ENCODE measurements at regions not wholly inside any gene's neighbourhood (a gene's known extent, or its start where the extent isn't known, plus 50 kb on each side); places are given as distances from the start of the nearest gene placed in this dataset.

DNA sequence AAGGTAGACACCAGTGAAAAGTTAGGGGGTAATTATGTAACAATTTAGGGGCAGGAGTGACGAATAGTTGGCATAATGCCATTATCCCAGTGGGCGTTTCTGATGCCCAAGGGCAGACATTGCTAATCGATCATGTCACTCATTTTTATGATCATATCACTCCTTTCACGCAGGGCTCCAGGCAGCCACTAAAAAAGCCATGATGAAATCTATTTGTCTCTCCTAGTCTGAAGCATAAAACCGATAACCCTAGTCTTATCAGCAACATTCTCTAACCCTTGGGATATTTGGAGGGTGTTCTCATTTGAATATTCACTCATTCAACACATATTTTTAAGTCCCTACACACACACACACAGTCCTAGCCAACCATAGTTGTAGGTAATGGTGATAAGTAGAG lies 114.9 kb downstream of the NMUR2 start:
- H3K27me3 ChIP-seq (ENCODE audit: control insufficient read depth, insufficient read depth, low read length), result no peaks in the 10 kb centered on the region
- H3K36me3 ChIP-seq (ENCODE audit: control insufficient read depth, insufficient read depth, low read length), result no peaks in the 10 kb centered on the region
- H3K4me3 ChIP-seq (ENCODE audit: low read depth, low read length), result no peak overlapping the region
- ChIA-PET CTCF (no interaction called here), POLR2A (no interaction called here)
- no peak for DNase-seq (ENCODE audit: low read depth)
- TF ChIP-seq, protein P1, sequence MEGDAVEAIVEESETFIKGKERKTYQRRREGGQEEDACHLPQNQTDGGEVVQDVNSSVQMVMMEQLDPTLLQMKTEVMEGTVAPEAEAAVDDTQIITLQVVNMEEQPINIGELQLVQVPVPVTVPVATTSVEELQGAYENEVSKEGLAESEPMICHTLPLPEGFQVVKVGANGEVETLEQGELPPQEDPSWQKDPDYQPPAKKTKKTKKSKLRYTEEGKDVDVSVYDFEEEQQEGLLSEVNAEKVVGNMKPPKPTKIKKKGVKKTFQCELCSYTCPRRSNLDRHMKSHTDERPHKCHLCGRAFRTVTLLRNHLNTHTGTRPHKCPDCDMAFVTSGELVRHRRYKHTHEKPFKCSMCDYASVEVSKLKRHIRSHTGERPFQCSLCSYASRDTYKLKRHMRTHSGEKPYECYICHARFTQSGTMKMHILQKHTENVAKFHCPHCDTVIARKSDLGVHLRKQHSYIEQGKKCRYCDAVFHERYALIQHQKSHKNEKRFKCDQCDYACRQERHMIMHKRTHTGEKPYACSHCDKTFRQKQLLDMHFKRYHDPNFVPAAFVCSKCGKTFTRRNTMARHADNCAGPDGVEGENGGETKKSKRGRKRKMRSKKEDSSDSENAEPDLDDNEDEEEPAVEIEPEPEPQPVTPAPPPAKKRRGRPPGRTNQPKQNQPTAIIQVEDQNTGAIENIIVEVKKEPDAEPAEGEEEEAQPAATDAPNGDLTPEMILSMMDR (IDR thresholded peaks at IDR 0.05; ENCODE audit: insufficient read depth, low read depth, low read length), result no peak

DNA sequence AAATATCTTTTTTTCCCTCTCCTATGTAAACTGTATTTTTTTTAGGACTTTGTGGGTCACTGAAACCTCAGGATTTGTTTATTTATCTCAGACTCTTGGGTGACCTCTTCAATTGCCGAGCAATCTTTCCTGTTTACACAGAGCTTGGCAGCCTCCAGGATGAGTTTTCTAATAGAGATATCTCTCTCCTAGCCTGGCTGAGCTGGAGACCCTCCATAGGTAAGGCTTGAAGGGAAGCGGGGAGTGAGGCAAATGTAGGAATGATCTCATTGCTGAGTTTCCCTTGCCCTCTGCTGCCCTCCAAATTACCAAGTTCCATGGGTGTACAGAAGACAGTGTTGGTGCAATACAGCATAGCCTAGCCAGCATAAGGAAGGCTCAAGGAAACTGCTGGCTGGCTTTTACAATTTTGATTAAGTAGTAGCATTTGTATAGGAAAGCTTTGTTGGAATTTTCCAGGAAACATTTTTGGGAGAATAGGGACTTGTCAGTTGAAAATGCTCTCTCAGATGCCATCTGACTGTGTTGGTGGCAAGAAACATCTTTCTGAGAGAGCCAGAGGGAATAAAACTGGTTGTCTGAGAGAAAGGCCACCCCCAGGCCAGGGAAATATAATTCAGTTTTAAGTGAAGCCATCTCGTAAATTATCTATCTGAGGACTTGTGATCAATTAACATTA lies 116.0 kb downstream of the NMUR2 start:
- Histone ChIP-seq H3K4me3 (ENCODE audit: low read depth, low read length) (no peak overlapping the region), H3K36me3 (ENCODE audit: control insufficient read depth, insufficient read depth, low read length) (no peaks in the 10 kb centered on the region), H3K27me3 (ENCODE audit: control insufficient read depth, insufficient read depth, low read length) (no peaks in the 10 kb centered on the region)
- POLR2A ChIA-PET, result no interaction called here
- TF ChIP-seq, protein P1 (IDR thresholded peaks at IDR 0.05; ENCODE audit: insufficient read depth, low read depth, low read length), result no peak
- CTCF ChIA-PET, result interaction anchor here (0.7 kb wide), 1 partner anchor 245 kb away, joined by 4 read pairs; no protein-coding TSS in a partner anchor
- no peak for DNase-seq (ENCODE audit: low read depth)

DNA sequence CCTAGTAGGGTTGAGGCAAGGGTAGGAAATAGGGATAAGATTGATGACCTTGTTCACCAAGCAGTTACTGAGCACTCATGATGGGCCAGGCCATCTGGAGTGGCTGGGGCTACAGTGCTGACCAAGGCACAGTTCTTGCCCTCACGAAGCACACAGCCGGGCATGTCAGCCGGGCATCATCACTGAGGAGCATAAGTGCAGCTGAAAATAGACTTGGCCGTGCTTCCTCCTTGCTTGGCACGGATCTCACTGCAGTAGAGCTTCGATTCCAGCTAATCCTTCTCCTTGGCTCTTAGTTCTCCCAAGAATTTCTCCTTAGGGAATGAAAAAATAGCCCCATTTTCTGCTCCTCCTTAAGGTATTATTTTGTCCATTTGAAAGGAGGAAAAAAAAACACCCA lies 116.6 kb downstream of the NMUR2 start:
- ChIA-PET CTCF (interaction anchor here (0.7 kb wide), 1 partner anchor 245 kb away, joined by 4 read pairs; no protein-coding TSS in a partner anchor), POLR2A (no interaction called here)
- TF ChIP-seq, protein P1 (IDR thresholded peaks at IDR 0.05; ENCODE audit: insufficient read depth, low read depth, low read length), result no peak
- Histone ChIP-seq H3K4me3 (ENCODE audit: low read depth, low read length) (no peak overlapping the region), H3K27me3 (ENCODE audit: control insufficient read depth, insufficient read depth, low read length) (no peaks in the 10 kb centered on the region), H3K36me3 (ENCODE audit: control insufficient read depth, insufficient read depth, low read length) (no peaks in the 10 kb centered on the region)
- no peak for DNase-seq (ENCODE audit: low read depth)

DNA sequence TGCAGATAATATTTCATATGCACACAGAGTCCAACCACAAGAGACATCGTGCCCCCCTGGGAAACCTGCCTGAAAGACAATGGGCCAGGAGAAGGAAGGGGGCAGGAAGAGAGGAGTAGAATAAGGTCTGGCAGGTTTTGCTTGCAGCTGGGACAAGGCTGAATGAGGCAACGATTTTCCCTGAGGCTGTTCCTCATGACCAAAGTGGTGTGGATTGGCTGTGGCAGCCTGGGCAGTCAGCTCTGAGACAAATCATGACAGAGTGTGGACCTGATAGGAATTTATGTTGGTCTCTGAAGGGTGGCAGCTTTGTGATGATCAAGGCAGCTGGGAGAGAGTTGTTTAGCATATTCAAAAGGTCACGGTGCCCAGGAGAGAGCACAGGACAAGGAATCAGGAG lies 119.3 kb downstream of the NMUR2 start:
- CTCF ChIA-PET, result no interaction called here
- H3K4me3 ChIP-seq (ENCODE audit: low read depth, low read length), result no peak overlapping the region
- POLR2A ChIA-PET, result no interaction called here
- TF ChIP-seq, protein P1 (IDR thresholded peaks at IDR 0.05; ENCODE audit: insufficient read depth, low read depth, low read length), result no peak
- DNase-seq (ENCODE audit: low read depth), result no peak
- H3K36me3 ChIP-seq (ENCODE audit: control insufficient read depth, insufficient read depth, low read length), result no peaks in the 10 kb centered on the region
- H3K27me3 ChIP-seq (ENCODE audit: control insufficient read depth, insufficient read depth, low read length), result no peaks in the 10 kb centered on the region

DNA sequence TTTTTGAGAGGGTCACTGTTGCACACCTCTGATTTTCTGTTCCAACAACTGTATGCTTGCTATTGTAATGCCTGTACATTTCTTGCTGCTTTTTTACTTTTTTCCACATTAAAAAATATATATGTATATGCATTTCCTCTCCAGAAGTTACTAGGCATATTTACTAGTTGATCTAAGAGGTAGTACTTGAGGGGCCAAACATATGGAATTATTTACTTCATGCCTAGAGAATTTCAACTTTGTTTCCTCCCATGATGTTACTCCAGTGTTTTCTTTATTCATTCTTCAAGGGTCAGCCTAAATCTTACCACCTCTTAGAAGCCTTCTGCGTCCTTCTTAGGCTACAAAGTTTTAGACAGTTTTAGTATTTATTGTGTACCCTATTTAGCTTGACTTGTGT lies 122.7 kb downstream of the NMUR2 start:
- TF ChIP-seq, protein P1 (IDR thresholded peaks at IDR 0.05; ENCODE audit: insufficient read depth, low read depth, low read length), result no peak
- Histone ChIP-seq H3K27me3 (ENCODE audit: control insufficient read depth, insufficient read depth, low read length) (no peaks in the 10 kb centered on the region), H3K36me3 (ENCODE audit: control insufficient read depth, insufficient read depth, low read length) (no peaks in the 10 kb centered on the region), H3K4me3 (ENCODE audit: low read depth, low read length) (no peak overlapping the region)
- DNase-seq (ENCODE audit: low read depth), result no peak
- POLR2A ChIA-PET, result no interaction called here
- CTCF ChIA-PET, result no interaction called here

Measured in BJ (cell line).